Stimulated activated CD4-positive, alpha-beta T cell treated with anti-CD3 and anti-CD28 coated beads, Interleukin-2, amount 100 ng/mL, for 24 hours (primary cell): ENCODE measurements at regions not wholly inside any gene's neighbourhood (a gene's known extent, or its start where the extent isn't known, plus 50 kb on each side); places are given as distances from the start of the nearest gene placed in this dataset.

Source experiments
- DNase-seq, 2 donors: peaks; one replicate each; pipeline ENCODE4 v3.0.0-alpha.2; 2020

DNA sequence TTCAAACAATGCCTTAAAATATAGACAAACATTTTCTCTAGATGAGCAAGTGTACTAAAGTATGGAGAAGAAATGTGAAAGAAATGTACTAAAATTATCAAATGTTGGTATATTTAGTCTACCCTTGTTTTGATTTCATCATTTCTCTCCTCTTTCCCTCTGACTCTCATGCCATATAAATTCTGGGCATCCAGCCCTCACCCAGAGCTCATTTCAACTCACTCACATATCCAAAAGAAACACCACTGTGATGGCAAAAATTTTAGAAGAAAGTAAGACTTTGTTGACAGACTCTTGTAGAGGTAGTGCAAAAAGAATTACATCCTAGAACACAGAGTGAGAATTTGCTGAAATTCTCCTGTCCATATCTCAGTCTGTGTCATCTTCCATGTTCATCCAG lies 377.8 kb upstream of the SUCLG2 start:
- DNase-seq: no peak

DNA sequence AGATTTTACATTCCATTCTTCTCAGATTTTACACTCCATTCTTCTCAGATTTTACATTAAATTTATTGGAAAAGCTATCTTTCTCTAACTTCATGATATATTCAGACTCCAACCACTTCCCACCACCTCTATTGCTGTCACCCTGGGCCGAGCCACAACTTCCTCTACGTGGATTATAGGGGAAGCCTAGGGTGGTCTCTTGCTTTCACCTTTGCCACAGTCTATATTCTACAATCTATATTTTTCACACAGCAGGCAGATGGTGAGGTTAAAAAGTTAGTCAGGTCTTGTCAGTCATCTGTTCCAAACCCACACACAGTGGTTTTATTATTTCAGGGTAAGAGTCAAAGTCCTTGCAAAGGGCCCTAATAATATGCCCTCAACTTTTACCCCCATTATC lies 370.8 kb upstream of the SUCLG2 start:
- no peak for DNase-seq

DNA sequence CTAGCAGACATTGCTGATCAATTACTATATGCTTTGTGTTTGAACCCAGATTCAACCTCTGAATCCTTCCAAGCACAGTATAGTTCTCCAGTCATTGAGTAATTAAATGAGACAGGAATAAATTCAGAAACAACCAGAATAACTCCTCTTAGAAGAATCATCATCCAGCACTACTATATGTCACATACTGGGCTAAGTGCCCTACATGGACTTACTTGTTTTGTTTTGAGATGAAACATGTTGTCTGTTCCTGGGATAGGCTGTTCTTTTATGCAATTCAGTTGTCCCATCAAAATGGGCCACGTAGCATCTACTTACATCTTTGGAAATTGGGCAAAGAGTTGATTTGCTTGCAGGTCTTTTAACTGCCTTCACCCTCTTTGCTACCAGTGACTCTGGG lies 365.5 kb upstream of the SUCLG2 start:
- no peak for DNase-seq

DNA sequence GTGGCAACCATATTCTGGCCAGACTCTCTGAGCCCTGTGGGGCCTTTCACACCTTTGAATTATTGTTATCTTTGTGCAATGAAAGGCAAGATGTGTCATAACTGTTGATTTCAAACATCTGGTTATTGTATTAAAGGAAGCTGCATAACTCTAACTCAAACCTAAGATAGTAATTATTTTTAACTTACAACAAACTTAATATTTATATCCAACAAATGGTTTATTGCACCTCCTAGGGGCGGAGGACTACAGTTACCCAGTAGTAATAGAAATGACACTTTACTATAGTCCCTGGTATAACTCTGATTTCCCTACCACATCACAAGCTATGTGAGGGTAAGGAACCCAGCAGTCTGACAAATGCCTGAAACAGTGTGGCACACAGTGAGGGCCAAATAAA lies 363.9 kb upstream of the SUCLG2 start:
- no peak for DNase-seq

DNA sequence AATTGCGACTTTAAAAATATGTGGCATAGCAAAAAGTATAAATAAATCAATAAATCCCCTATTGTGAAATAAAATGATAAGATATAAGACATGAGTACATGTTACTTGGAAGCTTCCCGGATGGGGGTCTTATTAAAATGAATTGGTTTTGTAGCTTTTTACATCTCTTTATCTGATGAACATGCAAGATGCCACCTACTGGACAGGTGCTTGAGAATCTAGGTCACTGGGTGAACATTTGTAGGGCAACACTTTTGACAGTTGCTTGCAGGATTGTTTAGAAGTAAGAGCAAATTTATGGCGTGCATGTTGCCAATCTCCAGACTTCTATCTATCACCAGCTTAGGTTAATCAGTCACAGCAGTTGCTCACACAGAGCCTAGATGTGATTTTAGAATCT lies 362.7 kb upstream of the SUCLG2 start:
- DNase-seq: no peak

DNA sequence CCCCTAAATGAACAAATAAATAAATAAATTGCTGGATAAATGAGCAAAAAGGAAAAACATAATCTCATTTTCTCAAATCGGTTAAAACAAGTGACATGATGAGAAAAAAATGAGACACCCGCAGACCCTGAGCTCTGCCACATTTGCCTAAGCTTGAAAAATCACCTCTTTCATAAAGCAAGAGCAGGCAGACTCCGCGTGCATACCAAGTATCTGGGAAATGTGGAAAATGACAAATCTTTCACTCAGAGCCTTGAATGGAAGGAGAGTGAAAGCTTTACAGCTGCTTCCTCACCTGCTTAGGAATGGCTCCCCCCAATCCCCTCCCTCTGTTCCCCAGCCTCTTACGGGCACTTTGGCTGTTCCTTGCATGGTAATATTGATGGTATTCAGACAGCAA lies 355.5 kb upstream of the SUCLG2 start:
- DNase-seq: no peak

DNA sequence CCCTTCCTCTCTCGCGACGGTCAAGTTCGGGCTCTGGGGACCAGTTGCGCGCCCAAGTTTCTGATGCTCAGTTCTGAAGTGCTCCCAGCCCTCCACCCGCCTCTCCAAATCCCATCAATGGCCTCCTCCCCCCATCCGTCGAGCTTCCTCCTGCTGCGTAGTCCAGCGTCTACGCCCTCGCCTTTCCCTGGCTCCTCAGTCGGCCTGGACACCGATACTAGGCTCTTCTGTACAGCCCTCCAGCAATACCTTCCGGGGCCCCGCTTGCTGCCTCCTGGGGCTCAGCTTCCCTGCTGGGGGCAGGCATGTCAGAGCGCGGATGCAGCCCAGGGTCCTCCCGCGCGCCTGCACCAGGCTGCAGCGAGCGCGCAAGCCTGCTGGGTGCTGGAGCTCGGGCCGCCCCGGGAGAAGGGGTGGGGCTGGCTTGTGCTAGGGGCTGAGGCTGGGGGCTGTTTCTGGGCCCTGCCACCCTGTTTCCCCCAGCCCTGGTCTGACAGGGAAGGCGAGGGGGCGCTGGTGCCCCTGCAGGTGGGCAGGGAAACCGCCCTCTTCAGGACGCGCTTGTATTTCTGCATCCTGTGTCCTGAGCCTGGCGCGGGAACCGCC lies 353.3 kb upstream of the SUCLG2 start:
- DNase-seq: peak; percentile 23 to 40

DNA sequence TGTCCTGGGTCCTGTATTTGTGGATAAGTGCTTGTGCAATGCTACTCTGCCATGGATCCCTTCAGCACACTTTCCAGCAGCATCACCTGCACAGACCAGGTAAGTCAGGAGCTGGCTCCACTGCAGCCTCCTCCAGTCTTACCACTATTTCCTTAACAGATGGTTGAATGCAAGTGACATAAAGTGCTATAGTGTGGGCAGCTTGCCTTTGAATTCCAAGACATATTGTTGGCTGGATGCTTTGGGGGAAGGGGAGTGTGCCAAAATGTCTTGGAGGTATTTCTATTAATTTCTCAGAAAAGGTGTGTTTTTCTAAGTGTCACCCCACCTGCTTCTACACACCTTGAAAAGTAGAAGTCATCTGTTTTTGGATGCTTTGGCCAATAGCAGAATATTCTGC lies 352.2 kb upstream of the SUCLG2 start:
- no peak for DNase-seq

DNA sequence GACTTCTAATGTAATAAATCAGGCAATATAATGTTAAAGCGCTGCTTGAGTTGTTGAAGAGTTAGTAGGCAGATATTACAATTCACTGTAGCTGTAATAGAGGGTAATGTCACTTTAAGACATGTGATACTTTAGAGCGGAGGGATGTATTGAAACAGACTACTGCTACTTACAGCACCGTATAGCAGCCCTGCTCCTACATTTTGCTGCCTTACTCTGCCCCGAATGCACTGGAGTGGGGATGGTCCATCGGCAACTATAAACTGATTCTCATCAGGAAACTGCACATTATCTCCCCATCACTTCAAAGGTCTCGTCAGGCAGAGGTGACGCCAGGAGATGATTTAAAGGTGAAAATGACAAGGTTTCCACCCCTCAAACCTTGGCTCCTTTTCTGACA lies 349.7 kb upstream of the SUCLG2 start:
- no peak for DNase-seq

DNA sequence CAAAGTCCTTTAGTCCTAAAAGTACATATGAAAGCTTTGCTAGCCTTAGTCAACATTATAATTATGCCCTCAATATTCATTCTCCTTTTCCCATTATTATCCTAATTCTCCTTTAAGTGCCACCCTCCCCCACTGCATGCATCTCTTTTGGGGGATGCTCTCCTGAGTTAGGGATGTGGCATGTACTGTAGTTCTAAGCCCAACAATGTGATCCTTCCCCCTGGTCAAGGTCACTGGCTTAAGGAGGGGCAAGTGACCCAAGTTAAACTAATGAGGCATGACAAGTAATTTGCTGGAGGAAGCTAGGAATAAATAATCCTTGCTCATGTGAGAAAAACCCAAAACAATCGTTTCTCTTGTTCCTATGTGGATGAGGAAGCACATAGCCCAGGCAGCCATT lies 343.9 kb upstream of the SUCLG2 start:
- DNase-seq: no peak

DNA sequence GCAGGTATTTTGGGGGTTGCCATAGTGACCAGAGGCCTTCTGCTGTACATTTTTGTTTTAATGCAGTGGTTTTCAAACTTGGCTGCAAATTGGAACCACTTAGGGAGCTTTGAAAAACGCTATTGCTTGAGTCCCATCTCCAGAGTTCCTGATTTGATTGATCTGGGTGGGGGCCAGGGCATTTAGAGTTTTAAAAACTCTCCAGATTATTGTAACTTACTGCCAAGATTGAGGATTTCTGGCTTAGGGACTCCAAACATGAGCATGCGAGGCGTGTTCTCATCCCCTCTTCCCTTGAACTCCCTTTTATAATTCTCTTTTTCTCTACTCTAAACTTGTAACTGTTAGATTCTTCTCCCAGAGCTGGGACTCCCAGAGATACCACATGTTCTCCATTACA lies 340.8 kb upstream of the SUCLG2 start:
- DNase-seq: no peak

DNA sequence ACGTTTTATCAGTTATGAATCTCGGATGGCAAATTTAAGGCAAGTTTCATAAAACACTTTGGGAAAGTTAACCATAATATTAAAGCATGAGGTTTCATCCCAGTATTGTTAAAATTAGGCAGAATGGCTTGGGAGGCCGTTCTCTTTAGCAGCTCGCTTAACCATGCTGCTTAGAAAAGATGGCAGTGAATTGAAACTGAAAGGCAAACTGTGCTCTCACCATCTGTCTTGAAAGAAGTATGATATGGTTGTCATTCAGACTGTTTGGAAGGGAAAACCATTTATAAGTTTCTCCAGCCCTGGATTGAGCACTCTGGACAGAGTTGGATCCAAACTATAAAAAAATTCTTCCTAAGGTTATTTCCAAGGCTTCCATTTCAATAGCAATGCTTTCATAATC lies 332.3 kb upstream of the SUCLG2 start:
- DNase-seq: no peak

DNA sequence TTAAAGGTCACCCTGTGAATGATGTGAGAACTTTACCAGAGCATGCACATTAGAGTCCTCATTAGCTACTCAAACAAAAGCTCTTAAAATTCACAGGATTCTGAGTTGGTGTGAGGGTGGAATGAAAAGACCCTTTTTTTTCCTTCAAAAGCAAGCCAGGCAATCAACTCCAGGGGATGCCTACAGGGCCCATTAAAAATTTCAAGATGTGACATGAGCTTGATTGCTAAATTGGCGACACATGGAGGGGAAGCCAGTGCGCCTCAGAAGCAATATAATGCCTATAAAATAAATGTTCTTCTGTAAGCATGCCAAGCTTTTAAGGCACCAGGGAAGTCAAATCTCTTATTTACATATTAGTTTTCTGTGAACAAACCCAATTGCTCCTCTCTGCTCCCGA lies 328.8 kb upstream of the SUCLG2 start:
- DNase-seq: no peak

DNA sequence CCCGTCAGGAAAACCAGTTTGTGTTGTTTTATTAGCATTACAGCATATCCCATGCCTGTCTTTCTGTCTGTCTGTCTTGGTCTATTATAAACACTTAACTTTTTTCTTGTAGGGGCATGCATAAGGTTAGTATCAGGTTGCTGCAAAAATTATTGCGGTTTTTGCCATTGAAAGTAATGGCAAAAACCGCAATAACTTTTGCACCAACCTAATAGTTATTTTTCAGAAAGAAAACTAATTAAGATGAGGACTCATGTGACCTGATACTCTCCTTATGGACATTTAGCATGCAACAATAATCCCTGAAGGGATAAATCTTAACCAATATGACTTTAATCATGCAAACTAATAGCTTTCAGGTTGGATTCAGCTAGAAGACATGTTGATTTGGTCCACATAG lies 326.7 kb upstream of the SUCLG2 start:
- DNase-seq: no peak

DNA sequence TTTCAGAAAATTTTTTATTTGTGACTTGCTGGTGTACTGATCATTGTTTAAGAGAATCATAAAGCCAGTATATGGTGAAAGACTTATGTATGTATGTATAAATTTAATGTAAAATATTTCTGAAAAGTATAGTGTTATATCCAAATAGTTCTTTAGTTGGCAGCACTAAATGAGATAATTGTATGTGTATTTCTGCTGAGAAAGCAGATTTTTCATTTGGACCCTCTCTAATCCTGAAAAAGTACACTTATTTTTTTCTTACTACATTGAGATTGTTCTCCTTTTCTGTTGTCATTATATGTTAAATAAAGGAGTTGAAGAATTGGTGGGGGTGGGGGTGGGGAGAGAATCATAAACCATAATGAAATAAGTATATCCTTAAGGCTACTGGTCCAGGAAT lies 324.9 kb upstream of the SUCLG2 start:
- no peak for DNase-seq

DNA sequence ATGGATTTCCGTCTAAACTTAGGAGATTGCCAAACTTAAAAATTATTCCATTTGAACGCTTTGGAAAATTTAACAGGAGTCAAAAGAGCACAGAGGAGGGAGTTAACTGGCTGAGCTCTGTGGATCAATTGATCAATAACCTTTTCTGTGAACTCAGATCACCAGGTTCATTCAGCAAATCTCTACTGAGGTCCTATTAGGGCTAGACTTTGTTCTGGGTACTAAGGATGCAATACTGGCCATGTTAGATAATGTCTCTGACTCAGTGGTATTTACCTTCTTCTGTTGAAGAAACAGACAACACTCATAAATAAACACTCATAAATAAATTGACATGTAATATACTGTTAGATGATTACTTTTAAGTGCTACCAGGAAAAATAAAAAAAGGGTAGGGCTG lies 323.4 kb upstream of the SUCLG2 start:
- no peak for DNase-seq

DNA sequence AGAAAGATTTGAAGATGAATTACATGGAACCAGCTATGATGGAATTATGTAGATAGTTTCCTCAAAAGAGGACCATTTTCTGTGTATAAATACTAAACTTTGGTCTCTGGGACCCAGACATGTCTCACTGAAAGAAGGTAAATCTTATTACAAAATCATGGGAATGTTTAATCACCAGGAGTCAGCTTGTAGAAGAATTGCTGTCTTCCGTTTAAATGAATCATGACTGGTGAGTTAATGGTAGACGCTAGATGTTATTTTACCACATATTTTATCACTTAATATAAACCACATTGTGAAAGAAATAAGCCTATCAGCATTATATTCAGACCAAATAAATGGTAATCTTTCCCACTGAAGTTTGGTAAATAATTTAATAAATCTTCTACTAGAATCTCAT lies 322.3 kb upstream of the SUCLG2 start:
- DNase-seq: no peak

DNA sequence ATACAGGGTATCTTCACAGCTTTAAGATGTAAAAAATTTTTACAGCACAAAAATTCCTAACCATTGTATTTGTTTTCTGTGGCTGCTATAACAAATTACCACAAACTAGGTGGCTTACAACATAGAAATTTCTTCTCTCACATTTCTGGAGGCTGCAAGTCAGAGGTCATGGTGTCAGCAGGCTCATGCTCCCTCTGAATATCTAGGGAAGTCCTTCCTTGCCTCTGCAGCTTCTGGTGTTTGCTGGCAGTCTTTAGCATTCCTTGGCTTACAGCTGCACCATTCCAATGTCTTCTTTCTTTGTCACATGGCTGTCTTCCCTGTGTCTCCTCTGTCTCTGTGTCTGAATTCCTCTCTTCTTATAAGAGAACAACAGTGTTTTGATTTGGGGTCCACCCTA lies 310.2 kb upstream of the SUCLG2 start:
- no peak for DNase-seq

DNA sequence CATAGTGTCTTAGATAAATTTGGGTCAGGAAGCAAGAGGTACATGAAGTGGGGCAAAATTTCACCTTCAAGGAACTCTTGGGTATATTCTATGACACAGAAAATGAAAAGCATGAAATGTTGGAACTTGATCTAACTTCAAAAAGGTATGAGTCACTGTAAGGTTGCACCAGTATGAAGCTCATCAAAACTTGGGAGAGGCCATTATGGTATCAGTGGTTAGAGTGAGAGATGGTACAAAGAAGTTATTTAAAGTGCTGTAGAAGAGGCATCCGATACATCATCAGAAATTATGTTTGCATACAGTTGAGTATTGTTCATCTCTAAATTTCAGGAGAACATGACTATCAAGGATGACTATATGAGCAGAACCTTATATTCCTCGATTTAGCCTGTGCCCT lies 302.9 kb upstream of the SUCLG2 start:
- no peak for DNase-seq

DNA sequence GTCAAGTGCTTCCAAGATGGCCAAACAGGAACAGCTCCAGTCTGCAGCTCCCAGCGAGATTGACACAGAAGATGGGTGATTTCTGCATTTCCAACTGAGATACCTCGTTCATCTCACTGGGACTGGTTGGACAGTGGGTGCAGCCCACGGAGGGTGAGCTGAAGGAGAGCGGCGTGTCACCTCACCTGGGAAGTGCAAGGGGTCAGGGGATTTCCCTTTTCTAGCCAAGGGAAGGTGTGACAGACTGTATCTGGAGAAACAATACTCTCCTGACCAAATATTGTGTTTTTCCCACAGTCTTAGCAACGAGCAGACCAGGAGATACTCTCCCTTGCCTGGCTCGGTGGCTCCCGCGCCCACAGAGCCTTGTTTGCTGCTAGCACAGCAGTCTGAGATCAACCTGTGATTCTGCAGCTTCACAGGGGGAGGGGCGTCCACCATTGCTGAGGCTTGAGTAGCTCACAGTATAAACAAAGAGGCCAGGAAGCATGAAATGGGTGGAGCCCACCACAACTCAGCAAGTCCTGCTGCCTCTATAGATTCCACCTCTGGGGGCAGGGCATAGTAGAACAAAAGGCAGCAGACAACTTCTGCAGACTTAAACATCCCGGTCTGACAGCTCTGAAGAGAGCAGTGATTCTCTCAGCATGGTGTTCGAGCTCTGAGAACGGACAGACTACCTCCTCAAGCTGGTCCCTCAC lies 293.5 kb upstream of the SUCLG2 start:
- DNase-seq: peak; percentile 37 to 39

DNA sequence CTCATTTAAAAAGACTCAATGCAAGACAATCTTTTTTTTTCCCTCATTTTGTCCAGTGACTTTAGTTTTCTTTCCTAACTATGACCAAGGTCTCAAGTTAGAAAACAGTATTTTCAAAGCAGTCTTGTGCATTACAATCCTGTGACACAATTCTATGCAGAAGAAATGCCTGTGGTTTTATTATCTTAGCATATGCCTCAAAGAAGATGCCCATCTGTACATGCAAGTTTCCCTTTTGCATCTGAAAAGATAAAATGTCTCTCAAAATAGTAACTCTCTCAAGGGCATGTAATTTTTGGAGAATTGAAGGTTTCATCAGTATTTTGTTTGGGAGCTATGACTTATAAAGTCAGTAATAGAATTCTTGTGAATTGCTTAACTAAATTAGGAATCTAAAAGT lies 292.0 kb upstream of the SUCLG2 start:
- no peak for DNase-seq

DNA sequence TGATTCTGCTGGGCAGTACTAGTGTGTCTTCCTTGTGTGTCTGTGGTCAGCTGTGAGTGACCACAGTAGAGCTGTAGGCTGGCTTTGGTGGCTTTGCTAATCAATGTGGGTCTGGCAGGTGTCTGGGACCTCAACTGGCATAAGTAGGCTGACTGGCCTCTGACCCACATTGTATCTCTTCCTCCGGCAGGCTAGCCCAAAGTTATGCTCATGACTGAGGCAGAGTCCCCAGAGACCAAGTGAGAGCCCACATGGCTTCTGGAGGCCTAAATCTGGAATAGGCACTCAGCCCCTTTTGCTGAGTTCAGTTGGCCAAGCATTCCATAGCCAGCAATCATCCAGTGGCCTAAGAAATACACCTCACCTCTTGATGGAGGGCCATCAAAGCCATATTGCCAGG lies 289.1 kb upstream of the SUCLG2 start:
- DNase-seq: no peak

DNA sequence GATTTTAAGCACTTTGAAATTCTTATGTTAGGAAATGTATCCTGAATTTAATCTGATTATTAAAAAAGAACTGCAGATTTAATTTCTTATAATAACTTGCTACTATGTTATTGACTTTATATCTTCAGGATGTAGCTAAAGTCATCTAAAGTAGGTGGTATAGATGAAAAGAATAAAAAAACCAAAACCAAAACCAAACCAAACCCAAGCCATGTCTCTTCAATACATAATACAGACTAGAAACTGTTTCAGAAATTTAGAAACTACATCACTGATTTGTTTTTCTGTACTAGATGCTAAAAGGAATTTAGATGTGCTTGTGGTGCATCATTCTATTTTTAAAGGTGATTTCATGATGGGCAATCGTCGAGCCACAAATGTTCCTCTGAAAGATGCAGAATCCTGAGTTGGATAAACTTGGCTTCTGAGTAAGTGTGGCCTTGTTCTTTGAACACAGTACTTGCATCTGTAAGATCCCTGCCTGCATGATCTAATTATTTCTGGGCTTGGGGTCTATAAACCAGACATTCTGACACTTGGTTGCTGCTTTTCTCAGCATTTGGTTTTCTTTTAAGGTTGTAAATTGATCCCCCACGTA lies 287.1 kb upstream of the SUCLG2 start:
- no peak for DNase-seq

DNA sequence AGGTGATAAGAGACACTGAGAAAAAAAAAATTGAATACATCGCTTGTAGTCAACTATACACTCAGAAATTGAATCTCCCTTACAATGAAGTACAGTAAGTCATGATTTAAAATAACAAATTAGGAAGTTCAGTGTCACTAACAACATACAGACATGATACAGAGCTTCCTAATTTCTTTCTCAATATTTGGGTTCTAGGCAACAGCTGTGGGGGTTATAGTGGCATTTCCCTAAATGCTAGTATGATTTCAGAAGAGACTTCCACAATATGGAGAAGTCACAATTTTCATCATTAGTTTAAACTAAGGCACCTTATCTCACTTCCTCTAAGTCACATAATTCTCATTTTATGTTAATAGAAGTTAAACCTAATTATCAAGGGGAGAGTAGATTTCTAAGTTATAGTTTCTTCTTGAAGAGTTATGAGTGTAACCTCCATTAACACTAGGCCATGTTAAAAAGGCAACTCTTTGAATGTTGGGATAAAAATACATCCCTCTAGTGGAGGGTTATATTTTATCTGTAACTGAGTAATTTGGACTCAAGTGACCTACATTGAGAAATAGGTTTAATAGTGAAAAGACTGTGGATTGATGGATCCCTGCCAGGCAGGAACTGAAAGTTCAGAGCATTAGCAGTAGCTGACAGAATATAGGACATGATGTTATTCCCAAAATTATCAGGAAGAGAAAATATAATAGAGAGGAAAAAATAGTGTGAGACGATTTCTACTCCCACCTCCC lies 286.0 kb upstream of the SUCLG2 start:
- DNase-seq: no peak
